ENCODE measurements at regions not wholly inside any gene's neighbourhood (a gene's known extent, or its start where the extent isn't known, plus 50 kb on each side); places are given as distances from the start of the nearest gene placed in this dataset.

- TF ChIP-seq ZNF704 (tag by site-specific recombination; IDR thresholded peaks at IDR 0.05) (no peak), ZNF121 (tag by site-specific recombination; IDR thresholded peaks at IDR 0.05) (no peak), GLI2 (tag by site-specific recombination; IDR thresholded peaks at IDR 0.05; ENCODE audit: borderline replicate concordance, low read depth) (no peak), ZNF311 (tag by site-specific recombination; IDR thresholded peaks at IDR 0.05; ENCODE audit: borderline replicate concordance) (no peak), ZNF677 (tag by site-specific recombination; IDR thresholded peaks at IDR 0.05) (no peak), TSHZ1 (tag by site-specific recombination; IDR thresholded peaks at IDR 0.05; ENCODE audit: borderline replicate concordance) (no peak), ZNF521 (tag by site-specific recombination; IDR thresholded peaks at IDR 0.05) (no peak), REPIN1 (tag by site-specific recombination; IDR thresholded peaks at IDR 0.05; ENCODE audit: low read depth) (no peak), ZNF558 (tag by site-specific recombination; IDR thresholded peaks at IDR 0.05) (no peak), ZNF548 (tag by site-specific recombination; IDR thresholded peaks at IDR 0.05) (no peak)
Measured at GRCh38 chr2:192655916-192656315, 461.2 kb upstream of the TMEFF2 start (continued).

GRCh38 chr2:192645811-192646598 is 451.3 kb upstream of the TMEFF2 start:
- H3K4me1 ChIP-seq (ENCODE audit: control insufficient read depth, insufficient read depth, low read length), result no peaks in the 10 kb centered on the region
- H3K36me3 ChIP-seq (ENCODE audit: control insufficient read depth in 2 of 2, insufficient read depth in 1 of 2, low read length in 2 of 2), result no peaks in the 10 kb centered on the region
- ChIA-PET POLR2A (no interaction called here), CTCF (no interaction called here)
- H3K27ac ChIP-seq (ENCODE audit: extremely low read depth, low read depth, low read length), result no peak overlapping the region
- no peaks in the 10 kb centered on the region for H3K9me3 ChIP-seq (ENCODE audit: control insufficient read depth, insufficient read depth, low read depth, low read length)
- no peak overlapping the region for H3K4me3 ChIP-seq (ENCODE audit: low read depth, low read length)
- no peak for TF ChIP-seq GFI1B (tag by site-specific recombination; IDR thresholded peaks at IDR 0.05)
- TF ChIP-seq ZBTB1 (tag by site-specific recombination; IDR thresholded peaks at IDR 0.05), result no peak
- no peak for TF ChIP-seq HOXC10 (CRISPR knock-in tag; IDR thresholded peaks at IDR 0.05)
- TF ChIP-seq ZNF169 (tag by site-specific recombination; IDR thresholded peaks at IDR 0.05), result no peak

- H3K9me3 ChIP-seq (ENCODE audit: control insufficient read depth, insufficient read depth, low read depth, low read length), result no peaks in the 10 kb centered on the region
- POLR2A ChIA-PET, result no interaction called here
- no peak overlapping the region for H3K4me3 ChIP-seq (ENCODE audit: low read depth, low read length)
- no peaks in the 10 kb centered on the region for H3K36me3 ChIP-seq (ENCODE audit: control insufficient read depth in 2 of 2, insufficient read depth in 1 of 2, low read length in 2 of 2)
- no peaks in the 10 kb centered on the region for H3K4me1 ChIP-seq (ENCODE audit: control insufficient read depth, insufficient read depth, low read length)
- CTCF ChIA-PET, result no interaction called here
- H3K27ac ChIP-seq (ENCODE audit: extremely low read depth, low read depth, low read length), result no peak overlapping the region
- TF ChIP-seq ZNF266 (tag by site-specific recombination; IDR thresholded peaks at IDR 0.05; ENCODE audit: low read depth) (no peak), ZNF24 (tag by site-specific recombination; IDR thresholded peaks at IDR 0.05) (no peak), YY2 (tag by site-specific recombination; IDR thresholded peaks at IDR 0.05) (no peak), YY1 (tag by site-specific recombination; IDR thresholded peaks at IDR 0.05) (no peak), ZNF561 (tag by site-specific recombination; IDR thresholded peaks at IDR 0.05; ENCODE audit: borderline replicate concordance) (no peak), ZNF37A (tag by site-specific recombination; IDR thresholded peaks at IDR 0.05) (no peak), ZNF792 (tag by site-specific recombination; IDR thresholded peaks at IDR 0.05) (no peak), INSM2 (tag by site-specific recombination; IDR thresholded peaks at IDR 0.05) (no peak), ZNF211 (tag by site-specific recombination; IDR thresholded peaks at IDR 0.05; ENCODE audit: low read depth) (no peak), ZBTB44 (tag by site-specific recombination; IDR thresholded peaks at IDR 0.05) (no peak)
Measured at GRCh38 chr2:192634557-192634956, 439.8 kb upstream of the TMEFF2 start.
